ENCODE measurements at regions not wholly inside any gene's neighbourhood (a gene's known extent, or its start where the extent isn't known, plus 50 kb on each side); places are given as distances from the start of the nearest gene placed in this dataset.

DNA sequence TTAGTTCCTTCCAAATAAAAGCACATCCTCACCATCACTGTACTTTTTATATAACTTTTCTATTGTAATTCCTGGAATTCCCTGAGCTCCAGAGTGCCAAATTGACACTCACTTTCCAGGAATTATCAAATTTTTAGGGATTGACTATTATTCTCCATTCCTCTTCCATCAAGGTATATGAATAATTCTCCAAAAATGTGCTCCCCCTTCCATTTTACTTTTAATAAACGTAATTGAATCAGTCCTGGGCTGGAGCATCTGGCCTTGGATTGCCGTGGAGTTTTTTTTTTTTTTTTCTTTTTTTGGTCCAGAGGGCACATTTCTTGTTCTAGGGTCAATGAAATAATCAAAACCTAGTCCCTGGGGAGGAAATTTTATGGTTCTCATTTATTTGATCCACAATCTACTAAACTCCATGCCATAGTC is 304.3 kb downstream of the CDCA7 start:
- Mint-ChIP-seq H3K9me3 (no peaks in the 10 kb centered on the region), H3K36me3 (no peaks in the 10 kb centered on the region), H3K4me1 (peaks cover 6% of the 10 kb centered on the region; the same call in 1 of the 2 replicates), H3K27me3 (ENCODE audit: low read depth) (no peaks in the 10 kb centered on the region), H3K4me3 (no peak overlapping the region), H3K27ac (no peak overlapping the region)
- no peak for TF ChIP-seq STAT6 (CRISPR knock-in tag; conservative IDR thresholded peaks at IDR 0.05; ENCODE audit: low read depth)
- TF ChIP-seq IRF2 (CRISPR knock-in tag; IDR thresholded peaks at IDR 0.05; ENCODE audit: borderline replicate concordance, low read depth) = no peak
- TF ChIP-seq GTF2I (CRISPR knock-in tag; conservative IDR thresholded peaks at IDR 0.05) = no peak
- no peak for TF ChIP-seq ZNF138 (CRISPR knock-in tag; conservative IDR thresholded peaks at IDR 0.05)
- no peak for TF ChIP-seq PREB (CRISPR knock-in tag; IDR thresholded peaks at IDR 0.05; ENCODE audit: borderline replicate concordance)
- TF ChIP-seq, protein P1, sequence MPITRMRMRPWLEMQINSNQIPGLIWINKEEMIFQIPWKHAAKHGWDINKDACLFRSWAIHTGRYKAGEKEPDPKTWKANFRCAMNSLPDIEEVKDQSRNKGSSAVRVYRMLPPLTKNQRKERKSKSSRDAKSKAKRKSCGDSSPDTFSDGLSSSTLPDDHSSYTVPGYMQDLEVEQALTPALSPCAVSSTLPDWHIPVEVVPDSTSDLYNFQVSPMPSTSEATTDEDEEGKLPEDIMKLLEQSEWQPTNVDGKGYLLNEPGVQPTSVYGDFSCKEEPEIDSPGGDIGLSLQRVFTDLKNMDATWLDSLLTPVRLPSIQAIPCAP (CRISPR knock-in tag; IDR thresholded peaks at IDR 0.05) = no peak
- TF ChIP-seq, protein P2, sequence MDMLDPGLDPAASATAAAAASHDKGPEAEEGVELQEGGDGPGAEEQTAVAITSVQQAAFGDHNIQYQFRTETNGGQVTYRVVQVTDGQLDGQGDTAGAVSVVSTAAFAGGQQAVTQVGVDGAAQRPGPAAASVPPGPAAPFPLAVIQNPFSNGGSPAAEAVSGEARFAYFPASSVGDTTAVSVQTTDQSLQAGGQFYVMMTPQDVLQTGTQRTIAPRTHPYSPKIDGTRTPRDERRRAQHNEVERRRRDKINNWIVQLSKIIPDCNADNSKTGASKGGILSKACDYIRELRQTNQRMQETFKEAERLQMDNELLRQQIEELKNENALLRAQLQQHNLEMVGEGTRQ (CRISPR knock-in tag; IDR thresholded peaks at IDR 0.05) = no peak
- no peak for TF ChIP-seq HMGA2 (CRISPR knock-in tag; IDR thresholded peaks at IDR 0.05)
- no peak for TF ChIP-seq ELF4 (CRISPR knock-in tag; IDR thresholded peaks at IDR 0.05; ENCODE audit: low read depth)
- TF ChIP-seq ZNF416 (CRISPR knock-in tag; IDR thresholded peaks at IDR 0.05) = no peak
- TF ChIP-seq RORB (CRISPR knock-in tag; IDR thresholded peaks at IDR 0.05) = no peak
- TF ChIP-seq, protein P3, sequence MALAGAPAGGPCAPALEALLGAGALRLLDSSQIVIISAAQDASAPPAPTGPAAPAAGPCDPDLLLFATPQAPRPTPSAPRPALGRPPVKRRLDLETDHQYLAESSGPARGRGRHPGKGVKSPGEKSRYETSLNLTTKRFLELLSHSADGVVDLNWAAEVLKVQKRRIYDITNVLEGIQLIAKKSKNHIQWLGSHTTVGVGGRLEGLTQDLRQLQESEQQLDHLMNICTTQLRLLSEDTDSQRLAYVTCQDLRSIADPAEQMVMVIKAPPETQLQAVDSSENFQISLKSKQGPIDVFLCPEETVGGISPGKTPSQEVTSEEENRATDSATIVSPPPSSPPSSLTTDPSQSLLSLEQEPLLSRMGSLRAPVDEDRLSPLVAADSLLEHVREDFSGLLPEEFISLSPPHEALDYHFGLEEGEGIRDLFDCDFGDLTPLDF (CRISPR knock-in tag; IDR thresholded peaks at IDR 0.05) = no peak
- no peak for TF ChIP-seq EMX1 (CRISPR knock-in tag; IDR thresholded peaks at IDR 0.05)
- no peak for TF ChIP-seq NFATC4 (CRISPR knock-in tag; IDR thresholded peaks at IDR 0.05)
- no peak for TF ChIP-seq CBFB (CRISPR knock-in tag; IDR thresholded peaks at IDR 0.05; ENCODE audit: low read depth)
- no peak for TF ChIP-seq ATF2 (CRISPR knock-in tag; IDR thresholded peaks at IDR 0.05; ENCODE audit: borderline replicate concordance, low read depth)
- no peak for TF ChIP-seq FOXP1 (CRISPR knock-in tag; IDR thresholded peaks at IDR 0.05; ENCODE audit: borderline replicate concordance)
- CTCF ChIA-PET = no interaction called here
- no peak for DNase-seq (ENCODE audit: low spot score)
- ATAC-seq = no peak
- POLR2A ChIA-PET = no interaction called here

DNA sequence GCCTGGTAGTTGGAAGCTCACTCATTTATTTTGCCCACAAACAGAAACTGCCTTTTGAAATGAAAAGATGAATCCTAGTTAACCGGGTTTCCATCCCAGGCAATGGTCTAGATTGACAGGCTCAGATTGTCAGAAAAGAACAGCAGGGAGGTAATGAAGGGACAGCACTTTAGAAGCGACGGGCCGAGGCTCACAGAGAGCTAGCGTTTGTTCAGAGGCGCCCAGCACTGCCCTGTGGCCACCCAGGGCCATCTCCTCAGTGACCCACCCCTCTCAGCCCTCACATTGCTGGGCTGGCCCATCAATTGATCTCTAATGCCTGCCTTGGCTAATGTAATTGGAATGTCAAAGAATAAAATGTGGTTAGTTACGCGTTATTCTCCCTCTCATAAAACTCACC is 304.8 kb downstream of the CDCA7 start:
- Mint-ChIP-seq H3K4me3 (no peak overlapping the region), H3K9me3 (no peaks in the 10 kb centered on the region), H3K4me1 (peaks cover under 1% of the 10 kb centered on the region; the same call in 1 of the 2 replicates), H3K27ac (no peak overlapping the region), H3K27me3 (ENCODE audit: low read depth) (no peaks in the 10 kb centered on the region), H3K36me3 (no peaks in the 10 kb centered on the region)
- no peak for TF ChIP-seq JAZF1 (CRISPR knock-in tag; IDR thresholded peaks at IDR 0.05)
- ChIA-PET POLR2A (no interaction called here), CTCF (no interaction called here)
- DNase-seq (ENCODE audit: low spot score) = no peak
- ATAC-seq = no peak

Data from WTC11 (cell line).